ENCODE measurements at regions not wholly inside any gene's neighbourhood (a gene's known extent, or its start where the extent isn't known, plus 50 kb on each side); places are given as distances from the start of the nearest gene placed in this dataset.
"Not testable (repeated sequence)": the region's sequence is repeated elsewhere in the genome, so short reads cannot be mapped to it uniquely, and the experiment has no call there.

- Mint-ChIP-seq H3K4me3 (ENCODE audit: unreplicated experiment) (no peak overlapping the region), H3K27ac (ENCODE audit: unreplicated experiment) (no peak overlapping the region), H3K27me3 (ENCODE audit: insufficient read depth, unreplicated experiment) (no peaks in the 10 kb centered on the region), H3K9me3 (ENCODE audit: unreplicated experiment) (no peaks in the 10 kb centered on the region), H3K36me3 (ENCODE audit: insufficient read depth, unreplicated experiment) (no peaks in the 10 kb centered on the region), H3K4me1 (ENCODE audit: low read depth, unreplicated experiment) (no peaks in the 10 kb centered on the region)
- TF ChIP-seq CTCF (IDR thresholded peaks at IDR 0.05; ENCODE audit: insufficient read depth in 1 of 2, low read depth in 1 of 2, low read length in 1 of 2, severe bottlenecking in 1 of 2, unreplicated experiment in 1 of 2): no peak
- no peaks in the 10 kb centered on the region for H3K4me1 ChIP-seq
- POLR2A ChIA-PET: no interaction called here
- CTCF ChIA-PET: no interaction called here
- no peak for DNase-seq
- no peaks in the 10 kb centered on the region for H3K36me3 ChIP-seq (ENCODE audit: control insufficient read depth, insufficient read depth, low read length)
- intact Hi-C loops (cut with micrococcal nuclease; ENCODE audit: unreplicated experiment): no loop called here
- BruUV-seq (replicated peaks): no TSS peak
- no peaks in the 10 kb centered on the region for H3K9me3 ChIP-seq
- no peaks in the 10 kb centered on the region for H3K27me3 ChIP-seq (replicated peaks; ENCODE audit: control insufficient read depth, insufficient read depth, low read length)
- no peak overlapping the region for H3K4me3 ChIP-seq (ENCODE audit: low read depth, low read length)
These were observed 79.6 kb upstream of the C3orf49 start for GRCh38 chr3:63739474-63739873.

- TF ChIP-seq CTCF (IDR thresholded peaks at IDR 0.05; ENCODE audit: insufficient read depth in 1 of 2, low read depth in 1 of 2, low read length in 1 of 2, severe bottlenecking in 1 of 2, unreplicated experiment in 1 of 2): no peak
- intact Hi-C loops (cut with micrococcal nuclease; ENCODE audit: unreplicated experiment): no loop called here
- Mint-ChIP-seq H3K27ac (ENCODE audit: unreplicated experiment) (no peak overlapping the region), H3K4me3 (ENCODE audit: unreplicated experiment) (no peak overlapping the region), H3K27me3 (ENCODE audit: insufficient read depth, unreplicated experiment) (no peaks in the 10 kb centered on the region), H3K36me3 (ENCODE audit: insufficient read depth, unreplicated experiment) (no peaks in the 10 kb centered on the region), H3K9me3 (ENCODE audit: unreplicated experiment) (no peaks in the 10 kb centered on the region), H3K4me1 (ENCODE audit: low read depth, unreplicated experiment) (no peaks in the 10 kb centered on the region)
- H3K9me3 ChIP-seq: no peaks in the 10 kb centered on the region
- no peaks in the 10 kb centered on the region for H3K4me1 ChIP-seq
- H3K36me3 ChIP-seq (ENCODE audit: control insufficient read depth, insufficient read depth, low read length): no peaks in the 10 kb centered on the region
- H3K27me3 ChIP-seq (replicated peaks; ENCODE audit: control insufficient read depth, insufficient read depth, low read length): no peaks in the 10 kb centered on the region
- no peak overlapping the region for H3K4me3 ChIP-seq (ENCODE audit: low read depth, low read length)
- no TSS peak for BruUV-seq (replicated peaks)
- no peak for DNase-seq
- ChIA-PET CTCF (no interaction called here), POLR2A (no interaction called here)
These were observed 79.0 kb upstream of the C3orf49 start for GRCh38 chr3:63740116-63740515.

GRCh38 chr3:63744693-63745092, 74.4 kb upstream of the C3orf49 start:
- H3K27me3 ChIP-seq (replicated peaks; ENCODE audit: control insufficient read depth, insufficient read depth, low read length); H3K9me3 Mint-ChIP-seq (ENCODE audit: unreplicated experiment); intact Hi-C loops (cut with micrococcal nuclease; ENCODE audit: unreplicated experiment); H3K4me1 Mint-ChIP-seq (ENCODE audit: low read depth, unreplicated experiment); CTCF ChIA-PET; POLR2A ChIA-PET; DNase-seq; H3K4me3 ChIP-seq (ENCODE audit: low read depth, low read length); H3K36me3 ChIP-seq (ENCODE audit: control insufficient read depth, insufficient read depth, low read length); H3K4me3 Mint-ChIP-seq (ENCODE audit: unreplicated experiment); H3K9me3 ChIP-seq; H3K27ac Mint-ChIP-seq (ENCODE audit: unreplicated experiment); H3K36me3 Mint-ChIP-seq (ENCODE audit: insufficient read depth, unreplicated experiment); H3K4me1 ChIP-seq; H3K27me3 Mint-ChIP-seq (ENCODE audit: insufficient read depth, unreplicated experiment); BruUV-seq (replicated peaks): not testable (repeated sequence)

GRCh38 chr3:63745757-63746156, 73.3 kb upstream of the C3orf49 start:
- Histone ChIP-seq H3K4me1 (no peaks in the 10 kb centered on the region), H3K4me3 (ENCODE audit: low read depth, low read length) (no peak overlapping the region), H3K27me3 (replicated peaks; ENCODE audit: control insufficient read depth, insufficient read depth, low read length) (no peaks in the 10 kb centered on the region), H3K36me3 (ENCODE audit: control insufficient read depth, insufficient read depth, low read length) (no peaks in the 10 kb centered on the region), H3K9me3 (no peaks in the 10 kb centered on the region)
- Mint-ChIP-seq H3K4me3 (ENCODE audit: unreplicated experiment) (no peak overlapping the region), H3K27ac (ENCODE audit: unreplicated experiment) (no peak overlapping the region), H3K4me1 (ENCODE audit: low read depth, unreplicated experiment) (no peaks in the 10 kb centered on the region), H3K36me3 (ENCODE audit: insufficient read depth, unreplicated experiment) (no peaks in the 10 kb centered on the region), H3K27me3 (ENCODE audit: insufficient read depth, unreplicated experiment) (no peaks in the 10 kb centered on the region), H3K9me3 (ENCODE audit: unreplicated experiment) (no peaks in the 10 kb centered on the region)
- intact Hi-C loops (cut with micrococcal nuclease; ENCODE audit: unreplicated experiment): no loop called here
- BruUV-seq (replicated peaks): no TSS peak
- POLR2A ChIA-PET: no interaction called here
- CTCF ChIA-PET: no interaction called here
- no peak for DNase-seq
- TF ChIP-seq CTCF (IDR thresholded peaks at IDR 0.05; ENCODE audit: insufficient read depth in 1 of 2, low read depth in 1 of 2, low read length in 1 of 2, severe bottlenecking in 1 of 2, unreplicated experiment in 1 of 2): no peak
